Iris pigment epithelial cell (primary cell): ENCODE measurements at regions not wholly inside any gene's neighbourhood (a gene's known extent, or its start where the extent isn't known, plus 50 kb on each side); places are given as distances from the start of the nearest gene placed in this dataset.
"Not testable (repeated sequence)": the region's sequence is repeated elsewhere in the genome, so short reads cannot be mapped to it uniquely, and the experiment has no call there.

Source experiments
- DNase-seq: peaks from one replicate; pipeline ENCODE4 v3.0.0-alpha.2; 2011; ENCODE audit warnings: low read depth

GRCh38 chr1:5766996-5767395 lies 225.2 kb downstream of the NPHP4 start:
- DNase-seq: not testable (repeated sequence)

GRCh38 chr1:5765997-5766913 lies 226.0 kb downstream of the NPHP4 start:
- DNase-seq: no peak

- no peak for DNase-seq
Measured at GRCh38 chr1:5765483-5765882, 226.7 kb downstream of the NPHP4 start.

GRCh38 chr1:5764959-5765358 lies 227.3 kb downstream of the NPHP4 start:
- no peak for DNase-seq

GRCh38 chr1:5764464-5764863 lies 227.8 kb downstream of the NPHP4 start:
- no peak for DNase-seq

- no peak for DNase-seq
Measured at GRCh38 chr1:5763696-5764370, 228.4 kb downstream of the NPHP4 start.

GRCh38 chr1:5758859-5759578 lies 233.2 kb downstream of the NPHP4 start:
- no peak for DNase-seq

- DNase-seq: no peak
Measured at GRCh38 chr1:5758000-5758858, 234.0 kb downstream of the NPHP4 start.

GRCh38 chr1:5757187-5757805 lies 234.9 kb downstream of the NPHP4 start:
- no peak for DNase-seq

- DNase-seq: no peak
Measured at GRCh38 chr1:5756434-5757186, 235.6 kb downstream of the NPHP4 start.

GRCh38 chr1:5755552-5756125 lies 236.6 kb downstream of the NPHP4 start:
- no peak for DNase-seq

GRCh38 chr1:5754817-5755551 lies 237.2 kb downstream of the NPHP4 start:
- DNase-seq: no peak

GRCh38 chr1:5753549-5754421 lies 238.4 kb downstream of the NPHP4 start:
- DNase-seq: no peak

- no peak for DNase-seq
Measured at GRCh38 chr1:5752746-5753548, 239.3 kb downstream of the NPHP4 start.

GRCh38 chr1:5751833-5752745 lies 240.1 kb downstream of the NPHP4 start:
- DNase-seq: no peak

GRCh38 chr1:5751163-5751540 lies 241.1 kb downstream of the NPHP4 start:
- DNase-seq: no peak
